GM18858 (cell line): ENCODE measurements at regions not wholly inside any gene's neighbourhood (a gene's known extent, or its start where the extent isn't known, plus 50 kb on each side); places are given as distances from the start of the nearest gene placed in this dataset.

Source experiments
- ATAC-seq: cut with Tn5 transposase; IDR thresholded peaks from one replicate; pipeline ENCODE4 v1.9.1; 2021; ENCODE audit not compliant: unreplicated experiment

DNA sequence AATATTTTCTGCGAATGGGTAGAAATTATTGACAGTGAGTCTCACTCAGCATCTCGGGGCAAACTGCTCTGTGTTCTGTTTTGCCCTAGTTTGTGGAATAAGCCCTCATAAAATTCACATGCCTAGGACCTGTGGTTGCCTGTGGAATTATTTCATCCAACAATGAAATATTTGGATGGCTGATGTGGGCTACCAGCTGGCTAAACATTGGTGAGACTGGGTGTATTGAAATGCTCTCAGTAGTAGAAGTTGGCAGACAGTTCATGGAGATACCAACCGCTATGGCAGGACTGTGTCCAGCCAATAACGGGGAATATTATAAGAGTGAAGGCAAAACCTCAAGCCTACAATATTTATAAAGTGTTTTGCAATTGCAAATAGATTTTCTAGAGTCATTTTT lies 344.1 kb upstream of the RPS23 start:
- ATAC-seq: no peak

DNA sequence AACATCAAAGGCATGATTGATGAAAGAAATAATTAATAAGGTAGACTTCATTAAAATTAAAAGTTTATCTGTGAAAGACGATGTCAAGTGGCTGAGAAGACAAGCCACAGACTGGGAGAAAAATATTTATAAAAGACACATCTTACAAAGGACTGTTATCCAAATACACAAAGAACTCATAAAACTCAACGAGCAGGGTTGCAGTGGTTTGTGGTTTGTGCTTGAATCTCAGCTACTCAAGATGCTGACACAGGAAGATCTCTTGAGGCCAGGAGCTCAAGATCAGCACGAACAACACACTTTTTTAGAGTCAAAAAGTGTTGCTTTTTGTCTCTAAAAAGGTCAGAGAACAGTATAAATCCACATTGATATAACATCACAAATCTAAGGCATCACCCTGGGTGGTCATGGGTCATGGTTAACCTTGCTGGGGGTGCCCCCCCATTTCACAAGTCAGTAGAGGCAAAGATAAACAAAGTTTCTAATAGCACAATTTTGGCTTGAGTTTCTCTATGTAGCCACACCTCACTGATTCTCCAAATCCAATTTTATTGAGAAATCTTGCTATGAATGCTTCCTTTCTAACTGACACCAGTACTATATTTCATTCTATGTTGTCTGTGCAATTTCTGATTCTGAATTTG lies 342.9 kb upstream of the RPS23 start:
- no peak for ATAC-seq

DNA sequence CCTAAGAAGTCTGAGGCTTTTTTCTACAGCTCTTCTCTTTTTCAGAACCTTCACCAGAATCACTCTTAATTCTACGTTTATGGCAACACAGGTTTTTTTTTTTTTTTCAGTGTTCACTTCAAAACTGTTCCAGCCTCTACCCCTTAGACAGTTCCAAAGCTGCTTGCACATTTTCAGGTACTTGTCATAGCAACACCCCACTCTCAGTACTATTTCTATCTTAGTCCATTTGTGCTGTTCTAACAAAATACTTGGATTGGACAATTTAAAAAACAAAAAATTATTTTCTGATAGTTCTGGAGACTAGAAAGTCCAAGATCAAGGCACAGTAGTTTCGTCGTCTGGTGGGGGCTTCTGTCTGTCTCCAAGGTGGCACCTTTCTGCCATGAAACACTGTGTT lies 340.9 kb upstream of the RPS23 start:
- ATAC-seq: no peak

DNA sequence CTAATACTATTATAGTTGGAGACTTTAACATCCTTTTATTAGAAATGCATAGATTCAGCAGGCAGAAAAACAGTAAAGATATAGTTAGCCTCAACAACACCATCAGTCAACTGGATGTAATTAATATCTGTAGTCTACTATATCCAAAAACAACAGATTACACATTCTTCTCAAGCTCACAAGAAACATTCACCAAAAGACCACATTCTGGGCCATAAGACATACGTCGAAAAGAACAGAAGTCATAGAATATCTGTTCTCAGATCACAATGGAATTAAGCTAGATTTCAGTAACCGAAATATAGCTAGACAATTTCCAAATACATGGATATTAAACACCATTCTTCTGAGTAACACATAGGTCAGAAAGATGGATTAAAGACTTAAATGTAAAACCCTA lies 336.6 kb upstream of the RPS23 start:
- no peak for ATAC-seq

DNA sequence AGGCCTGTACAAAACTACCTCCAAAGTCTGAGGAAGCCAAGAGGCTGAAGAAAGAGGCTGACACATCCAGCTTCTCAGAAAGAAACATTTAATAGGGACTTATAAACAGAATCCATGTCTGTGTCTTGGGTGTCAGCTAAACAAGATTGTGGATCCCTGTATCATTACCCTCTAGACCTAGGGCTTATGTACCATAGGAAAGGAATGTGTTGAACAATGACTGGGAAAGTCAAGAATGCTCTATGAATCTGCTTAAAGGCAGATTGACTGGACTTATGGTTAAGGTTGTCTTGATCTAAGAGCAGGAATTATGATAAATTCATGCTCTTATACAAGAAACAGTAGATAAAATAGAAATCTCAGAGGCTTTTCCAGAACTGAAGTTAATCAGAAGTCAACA lies 335.7 kb upstream of the RPS23 start:
- no peak for ATAC-seq

DNA sequence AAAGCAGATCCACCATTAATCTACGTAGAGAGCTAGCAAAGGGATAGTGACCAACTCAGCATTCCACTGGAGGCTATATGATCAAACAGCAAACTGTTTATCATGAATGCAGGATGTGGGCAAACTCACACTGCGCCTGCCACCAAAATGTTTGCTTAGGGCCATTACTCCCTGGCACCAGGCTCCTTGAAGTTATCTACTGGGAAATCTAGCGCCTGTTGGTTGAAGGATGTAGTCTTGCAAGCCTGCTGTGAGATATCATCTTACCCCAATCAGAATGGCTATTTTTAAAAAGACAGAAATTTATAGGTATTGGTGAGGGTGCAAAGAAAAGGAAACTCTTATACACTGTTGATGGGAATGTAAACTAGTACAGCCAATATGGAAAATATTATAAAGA lies 332.5 kb upstream of the RPS23 start:
- ATAC-seq: no peak

DNA sequence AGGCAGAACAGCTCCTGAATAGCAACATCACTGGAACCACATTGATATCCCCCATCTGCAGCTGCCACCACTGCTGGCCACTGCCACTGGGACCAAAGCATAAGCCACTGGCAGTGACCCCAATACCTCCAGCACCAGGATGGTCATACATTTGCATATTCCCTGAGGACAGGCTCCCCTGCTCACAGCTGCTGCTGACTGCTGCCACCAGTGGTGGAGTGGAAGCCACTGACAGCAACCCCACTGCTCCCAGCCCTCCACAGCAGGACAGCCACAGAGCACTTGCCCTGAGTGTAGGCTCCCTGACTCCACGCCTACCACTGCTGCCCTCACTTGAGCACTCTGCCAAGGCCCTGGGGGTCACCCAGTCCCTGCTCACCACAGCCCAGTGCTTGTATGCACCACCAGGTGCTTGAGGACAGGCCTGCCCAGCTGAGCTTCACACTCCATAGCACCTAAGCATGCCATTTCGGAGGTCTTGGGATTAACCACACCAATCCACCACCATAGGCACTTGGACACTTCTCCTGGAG lies 327.4 kb upstream of the RPS23 start:
- ATAC-seq: no peak

DNA sequence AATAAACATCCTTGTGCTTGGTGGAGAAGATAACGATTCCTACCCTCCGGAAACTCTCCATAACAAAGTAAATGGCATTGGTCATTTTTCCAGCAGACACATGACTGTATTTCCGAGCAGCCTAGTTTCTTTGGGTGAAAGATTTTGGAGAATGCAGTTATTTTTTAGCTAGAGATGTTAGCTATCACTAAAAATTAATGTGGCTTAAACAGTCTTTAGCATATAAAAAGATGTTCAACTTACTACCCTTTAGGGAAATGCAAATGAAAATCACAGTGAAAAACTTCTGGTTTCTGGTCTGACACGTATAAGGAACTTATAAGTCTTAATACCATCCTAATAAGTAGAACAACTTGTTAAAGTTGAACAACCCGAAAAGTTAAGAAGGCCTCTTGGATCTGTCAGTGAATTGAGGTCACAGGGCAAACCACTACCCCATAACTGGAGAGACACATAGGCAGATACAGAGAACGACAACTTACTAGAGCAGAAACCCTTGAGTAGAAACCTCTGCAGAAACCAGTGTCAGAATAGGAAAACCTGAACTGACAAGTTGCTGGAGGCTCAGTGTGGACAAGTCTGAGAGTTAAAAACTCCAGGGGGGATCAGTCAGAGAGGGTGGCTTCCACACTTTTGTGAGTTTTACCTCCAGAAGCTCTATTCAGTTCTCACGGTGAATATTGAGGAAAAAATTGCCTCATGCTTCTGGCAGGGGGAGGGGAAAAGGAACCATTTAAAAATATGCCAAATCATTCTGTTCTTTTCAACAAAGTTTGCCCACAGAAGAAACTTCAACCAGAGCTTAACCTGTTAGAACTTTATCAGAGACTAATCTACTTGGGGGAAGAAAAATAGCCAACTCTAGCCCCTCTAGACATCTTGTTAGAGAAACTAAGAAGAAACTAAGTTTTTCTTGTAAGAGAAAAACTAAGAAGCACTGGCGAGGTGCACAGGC lies 325.2 kb upstream of the RPS23 start:
- ATAC-seq: no peak

DNA sequence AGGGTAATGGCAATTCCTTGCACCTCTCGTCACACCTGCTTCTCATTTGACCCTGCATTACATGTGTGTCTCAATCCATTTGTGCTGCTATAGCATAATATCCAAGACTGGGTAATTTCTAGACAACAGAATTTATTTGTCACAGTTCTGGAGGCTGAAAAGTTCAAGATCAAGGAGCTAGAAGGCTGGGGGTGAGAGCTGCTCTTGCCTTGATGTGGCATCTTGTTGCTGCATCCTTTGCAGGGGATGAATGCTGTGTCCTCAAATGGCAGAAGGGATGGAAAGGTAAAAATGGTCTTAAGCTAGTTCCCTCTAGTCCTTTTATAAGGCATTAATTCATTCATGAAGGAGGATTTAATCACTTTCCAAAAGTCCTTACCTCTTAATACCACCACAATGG lies 323.7 kb upstream of the RPS23 start:
- ATAC-seq: no peak

DNA sequence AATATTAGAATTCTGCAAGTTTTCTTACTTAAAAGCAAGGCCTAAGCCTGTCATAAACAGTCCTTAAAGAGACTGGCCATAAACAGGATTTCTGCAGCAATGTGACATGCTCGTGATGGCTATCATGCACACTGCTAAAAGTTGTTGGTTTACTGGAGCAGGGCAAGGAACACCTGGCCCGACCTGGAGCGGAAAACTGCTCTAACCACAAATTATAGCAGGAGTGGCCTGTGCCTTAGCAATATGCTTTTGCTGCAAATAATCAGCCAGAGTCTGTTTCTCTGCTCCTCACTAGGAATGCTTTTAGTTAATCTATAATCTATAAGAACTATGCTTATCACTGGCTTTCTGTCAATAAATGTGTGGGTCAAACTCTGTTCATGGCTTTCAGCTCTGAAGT lies 322.9 kb upstream of the RPS23 start:
- ATAC-seq: no peak

DNA sequence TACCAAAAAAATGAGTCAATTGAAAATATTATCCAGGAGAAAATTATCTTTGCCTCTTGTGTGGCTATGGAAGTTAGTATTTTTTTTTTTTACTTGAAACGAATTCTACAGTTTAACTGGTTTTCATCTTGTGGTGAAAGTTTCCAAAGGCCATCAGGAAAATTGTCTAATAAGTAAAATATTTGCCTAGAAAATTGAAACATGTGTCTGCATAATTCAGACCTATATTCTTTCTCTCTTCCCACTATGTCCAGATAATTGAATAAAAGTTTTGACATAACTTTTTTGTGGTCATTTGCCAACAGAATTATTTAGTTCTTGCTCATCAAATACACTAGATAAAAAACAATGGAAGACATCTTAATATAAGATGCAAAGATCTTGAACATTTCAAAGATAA lies 321.5 kb upstream of the RPS23 start:
- no peak for ATAC-seq

DNA sequence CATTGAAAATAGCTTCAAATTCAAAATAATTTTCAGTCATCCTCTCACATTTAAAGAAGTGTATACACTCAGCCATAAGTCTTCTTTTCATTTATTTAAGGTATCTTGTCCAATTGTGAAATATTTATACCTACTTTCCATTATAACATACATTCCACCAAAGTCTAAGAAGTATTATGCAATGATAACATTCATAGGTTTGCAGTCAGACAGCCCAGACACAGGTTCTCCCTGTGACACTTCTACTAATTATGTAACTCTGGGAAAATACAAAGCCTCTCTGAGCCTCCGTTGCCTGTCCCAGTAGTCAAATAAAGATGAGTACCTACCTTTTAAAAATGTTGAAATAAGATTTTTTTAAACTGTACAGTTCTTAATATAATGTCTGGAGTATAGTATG lies 320.9 kb upstream of the RPS23 start:
- ATAC-seq: no peak

DNA sequence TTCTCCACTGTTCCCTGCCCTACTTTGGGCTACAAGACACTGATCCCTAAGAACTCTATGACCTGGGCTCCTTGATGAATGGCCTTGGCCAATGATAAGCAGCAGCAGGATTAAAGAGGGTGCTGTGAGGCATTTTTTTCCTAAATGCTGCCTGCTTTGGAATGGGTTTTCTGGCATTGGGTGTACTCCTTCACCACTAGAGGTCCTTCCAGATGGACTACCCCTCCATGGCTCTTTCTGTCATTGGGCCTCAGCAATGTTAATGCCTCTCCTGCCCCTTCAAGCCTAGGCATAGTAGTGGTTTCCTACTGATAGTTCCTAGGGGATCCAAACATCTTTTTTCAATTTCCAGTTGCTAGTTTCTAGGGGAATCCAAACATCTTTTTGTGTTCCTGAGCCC lies 319.3 kb upstream of the RPS23 start:
- ATAC-seq: no peak

DNA sequence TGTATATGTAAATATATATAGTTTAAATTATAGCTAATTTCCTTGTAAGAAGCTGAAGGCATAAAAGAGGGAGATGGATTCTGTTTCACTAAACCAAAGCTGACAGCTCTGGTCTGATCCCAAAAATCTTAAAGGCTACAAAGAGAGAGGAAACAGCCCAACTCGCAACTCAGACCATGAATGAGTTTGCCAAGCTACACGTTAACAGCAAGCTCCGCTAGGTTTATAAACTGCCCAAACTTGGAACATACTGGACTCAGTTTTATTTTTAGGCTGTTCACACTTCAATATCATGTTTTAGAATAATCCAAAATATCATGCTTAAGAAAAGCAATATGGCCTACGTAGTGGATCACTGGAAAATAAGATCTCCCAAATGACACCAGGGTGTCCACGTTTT lies 318.3 kb upstream of the RPS23 start:
- no peak for ATAC-seq

DNA sequence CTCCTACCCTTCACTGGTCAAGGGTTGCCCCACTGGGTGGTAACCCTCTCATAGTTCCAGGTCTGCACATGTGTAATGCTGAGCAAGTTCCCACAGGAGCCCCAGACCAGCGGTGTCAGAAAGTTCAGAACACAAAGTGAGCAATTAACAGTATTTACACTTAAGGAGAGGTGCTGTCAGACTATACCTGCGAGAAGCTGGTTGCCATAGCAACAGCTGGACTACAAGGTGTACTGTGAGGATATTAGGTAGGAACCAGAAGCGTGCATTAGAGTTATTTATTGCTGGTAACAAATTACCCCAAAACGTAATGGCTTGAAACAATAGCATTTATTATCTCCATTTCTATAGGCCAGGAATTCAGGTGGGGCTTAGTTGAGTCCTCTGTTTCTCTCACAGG lies 317.0 kb upstream of the RPS23 start:
- no peak for ATAC-seq

DNA sequence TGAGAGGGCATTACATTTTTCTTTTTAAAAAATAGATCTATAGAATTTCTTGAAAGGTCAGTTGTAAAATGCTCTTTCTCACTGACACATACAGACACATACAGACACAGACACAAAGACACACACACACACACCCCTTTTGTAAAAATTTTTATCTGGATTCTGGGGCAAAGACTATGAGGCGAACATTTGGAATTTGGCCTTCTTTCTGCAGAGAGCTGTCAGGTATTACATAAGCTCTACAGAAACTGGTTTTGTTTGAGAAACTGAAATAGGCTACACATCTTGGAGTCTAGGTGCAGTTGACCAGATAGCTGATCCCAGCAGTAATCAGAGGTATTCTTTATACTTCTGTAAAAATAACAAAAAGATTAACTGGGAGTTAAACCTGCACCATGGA lies 315.9 kb upstream of the RPS23 start:
- ATAC-seq: no peak

DNA sequence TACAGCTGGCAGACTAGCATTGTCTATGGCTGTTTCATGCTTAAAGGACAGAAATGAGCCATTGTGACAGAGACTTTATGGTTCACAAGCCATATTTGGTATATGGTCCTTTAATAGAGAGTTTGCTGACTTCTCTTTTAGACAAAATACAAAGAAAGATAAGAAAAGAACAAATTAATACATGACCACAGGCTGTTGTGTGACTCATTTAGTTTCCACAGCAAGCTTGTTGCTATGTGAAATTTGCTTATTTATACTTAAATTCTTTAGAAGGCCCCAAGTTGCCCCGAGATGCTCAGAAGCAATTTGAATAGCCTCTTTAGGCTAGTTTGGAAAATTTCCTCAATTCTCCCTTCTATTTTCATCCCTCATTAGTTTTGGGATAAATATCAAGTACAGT lies 315.3 kb upstream of the RPS23 start:
- ATAC-seq: no peak

DNA sequence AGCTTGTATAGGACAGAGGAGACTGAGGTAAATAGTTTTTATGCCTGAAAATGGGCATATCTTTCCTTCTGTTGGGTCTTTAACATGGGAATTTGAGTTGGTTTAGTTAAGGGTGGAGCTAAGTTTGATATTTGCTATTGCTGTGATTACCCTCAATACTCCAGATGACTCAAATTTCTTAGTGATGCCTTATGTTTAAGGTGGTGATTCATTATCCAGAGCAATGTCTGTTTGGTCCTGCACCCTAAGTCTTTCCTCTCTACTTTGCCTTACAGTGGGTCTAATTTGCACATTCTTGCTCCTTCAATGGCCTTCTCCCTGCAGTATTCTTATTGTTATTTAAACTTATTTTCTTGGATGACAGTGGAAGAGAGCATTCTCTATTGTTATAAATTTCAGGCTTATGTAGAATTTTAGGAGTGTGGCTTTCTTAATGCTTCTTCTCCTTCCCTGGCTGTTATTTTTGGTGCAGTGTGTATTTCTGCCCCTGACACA lies 312.9 kb upstream of the RPS23 start:
- no peak for ATAC-seq

DNA sequence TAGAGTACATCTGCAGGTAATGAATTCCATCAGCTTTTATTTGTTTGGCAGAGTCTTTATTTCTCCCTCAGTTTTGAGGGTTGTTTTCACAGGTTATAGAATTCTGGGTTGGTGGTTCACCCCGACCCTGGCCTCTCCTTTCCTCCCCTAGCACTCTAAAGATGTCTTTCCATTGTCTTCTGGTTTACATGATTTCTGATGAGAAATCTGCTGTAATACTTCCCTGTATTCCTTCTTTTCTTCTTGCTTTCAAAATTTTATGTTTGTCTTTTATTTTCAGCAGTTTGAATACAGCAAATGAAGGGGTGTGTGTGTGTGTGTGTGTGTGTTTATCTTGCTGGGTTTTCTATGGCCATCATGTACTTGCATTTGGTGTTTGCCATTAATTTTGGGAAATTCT lies 312.0 kb upstream of the RPS23 start:
- no peak for ATAC-seq

DNA sequence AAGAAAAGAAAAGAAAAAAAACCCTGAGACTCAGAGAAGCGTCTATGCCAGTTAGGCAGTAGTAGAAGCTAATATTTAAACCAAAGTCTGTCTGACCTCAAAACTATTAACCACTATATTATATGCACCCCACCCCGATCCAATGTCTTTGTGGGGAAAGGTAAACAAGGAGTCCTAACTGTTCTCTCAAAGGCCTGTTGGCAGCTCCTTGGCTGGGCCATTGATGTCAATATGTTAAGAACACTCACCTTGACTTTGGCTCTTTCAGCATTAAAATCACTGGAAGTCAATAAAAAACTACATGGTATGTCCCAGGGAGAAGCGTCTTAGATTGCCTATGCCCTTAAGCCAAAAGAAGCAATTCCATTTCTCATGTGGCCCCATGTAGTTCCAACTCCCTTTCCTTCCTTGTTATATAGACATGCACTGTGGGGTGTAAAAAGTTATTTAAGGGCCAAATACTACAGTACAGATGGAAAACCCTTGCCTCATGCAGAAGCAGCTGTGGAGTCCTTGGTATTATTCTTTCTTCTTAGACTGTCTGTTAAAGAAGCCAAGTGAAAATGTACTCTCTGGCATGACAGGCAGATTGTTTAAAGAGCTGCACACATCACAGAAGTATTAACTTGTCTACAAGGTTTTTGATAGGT lies 308.6 kb upstream of the RPS23 start:
- no peak for ATAC-seq

DNA sequence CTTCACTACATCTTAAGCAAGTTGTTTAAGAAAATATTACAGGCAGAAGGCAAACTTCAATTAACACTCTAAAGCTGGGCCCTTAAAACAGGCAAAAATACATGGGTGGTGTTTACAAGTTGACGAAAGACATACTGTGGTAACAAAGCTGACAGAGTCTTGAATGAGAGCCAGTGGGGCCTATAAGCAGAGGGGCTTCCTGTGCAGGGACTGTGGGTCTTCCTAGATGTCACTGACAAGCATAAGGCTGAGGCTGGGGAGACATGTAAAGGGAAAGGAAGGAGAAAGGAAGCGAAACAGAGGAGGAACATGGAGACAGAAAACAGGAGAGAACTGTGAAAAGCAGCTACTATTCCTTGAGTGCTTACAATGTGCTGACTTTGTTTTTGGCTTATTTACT lies 308.0 kb upstream of the RPS23 start:
- ATAC-seq: no peak

DNA sequence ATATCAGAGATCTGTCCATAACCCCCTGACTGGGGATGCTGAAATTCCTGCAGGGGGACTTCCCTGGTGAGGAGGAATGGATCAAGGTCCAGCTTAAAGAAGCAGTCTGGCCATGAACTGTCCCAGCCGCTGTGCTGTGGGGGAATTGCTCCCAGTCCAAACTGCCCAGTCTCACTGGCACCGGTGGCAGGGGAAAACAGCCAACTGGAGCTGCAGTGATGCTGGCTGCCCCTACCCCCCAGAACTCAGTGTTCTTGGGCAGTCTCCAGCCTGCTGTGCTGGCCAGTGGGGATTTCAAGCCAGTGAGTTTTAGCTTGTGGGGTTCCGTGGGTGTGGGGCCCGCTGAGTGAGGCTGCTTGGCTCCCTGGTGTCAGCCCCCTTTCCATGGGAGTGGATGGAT lies 306.5 kb upstream of the RPS23 start:
- ATAC-seq: no peak
